ENCODE measurements at regions not wholly inside any gene's neighbourhood (a gene's known extent, or its start where the extent isn't known, plus 50 kb on each side); places are given as distances from the start of the nearest gene placed in this dataset.

DNA sequence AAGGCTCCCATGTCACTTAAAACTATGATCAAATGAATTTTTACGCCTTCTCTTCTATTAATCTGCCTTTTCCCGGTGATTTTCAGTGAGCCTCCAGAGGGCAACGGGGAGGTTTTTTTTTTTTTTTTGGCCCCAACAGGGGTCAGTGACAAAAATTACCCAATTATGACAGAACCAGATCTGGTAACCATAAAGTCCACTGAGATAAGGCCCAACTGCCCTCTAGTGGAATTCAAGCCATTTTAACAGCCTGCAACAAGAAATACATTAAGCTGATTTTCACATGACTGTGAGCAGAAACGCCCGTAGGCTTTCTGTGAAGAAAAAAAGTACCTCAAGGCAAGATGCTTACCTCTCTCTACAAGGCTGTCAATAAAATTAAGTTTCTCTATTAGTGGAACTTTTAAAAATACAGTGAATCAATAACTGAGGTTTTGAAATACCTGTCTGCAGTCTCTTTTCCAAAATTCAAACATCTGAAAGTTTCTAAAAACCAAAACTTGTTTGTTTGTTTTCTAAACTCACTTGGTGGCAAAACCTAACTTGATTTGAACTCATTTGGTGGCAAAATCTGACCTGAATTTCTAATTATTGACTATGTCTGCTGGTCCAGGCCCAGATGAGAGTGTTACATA, 49.7 kb upstream of the FST start:
- no peak for TF ChIP-seq ZFX (IDR thresholded peaks at IDR 0.05)
- TF ChIP-seq, protein P1, sequence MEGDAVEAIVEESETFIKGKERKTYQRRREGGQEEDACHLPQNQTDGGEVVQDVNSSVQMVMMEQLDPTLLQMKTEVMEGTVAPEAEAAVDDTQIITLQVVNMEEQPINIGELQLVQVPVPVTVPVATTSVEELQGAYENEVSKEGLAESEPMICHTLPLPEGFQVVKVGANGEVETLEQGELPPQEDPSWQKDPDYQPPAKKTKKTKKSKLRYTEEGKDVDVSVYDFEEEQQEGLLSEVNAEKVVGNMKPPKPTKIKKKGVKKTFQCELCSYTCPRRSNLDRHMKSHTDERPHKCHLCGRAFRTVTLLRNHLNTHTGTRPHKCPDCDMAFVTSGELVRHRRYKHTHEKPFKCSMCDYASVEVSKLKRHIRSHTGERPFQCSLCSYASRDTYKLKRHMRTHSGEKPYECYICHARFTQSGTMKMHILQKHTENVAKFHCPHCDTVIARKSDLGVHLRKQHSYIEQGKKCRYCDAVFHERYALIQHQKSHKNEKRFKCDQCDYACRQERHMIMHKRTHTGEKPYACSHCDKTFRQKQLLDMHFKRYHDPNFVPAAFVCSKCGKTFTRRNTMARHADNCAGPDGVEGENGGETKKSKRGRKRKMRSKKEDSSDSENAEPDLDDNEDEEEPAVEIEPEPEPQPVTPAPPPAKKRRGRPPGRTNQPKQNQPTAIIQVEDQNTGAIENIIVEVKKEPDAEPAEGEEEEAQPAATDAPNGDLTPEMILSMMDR (conservative IDR thresholded peaks at IDR 0.05) = peak; percentile 84
- no peak overlapping the region for H3K27ac ChIP-seq

Measured in C4-2B (cell line).